ENCODE measurements at regions not wholly inside any gene's neighbourhood (a gene's known extent, or its start where the extent isn't known, plus 50 kb on each side); places are given as distances from the start of the nearest gene placed in this dataset.

DNA sequence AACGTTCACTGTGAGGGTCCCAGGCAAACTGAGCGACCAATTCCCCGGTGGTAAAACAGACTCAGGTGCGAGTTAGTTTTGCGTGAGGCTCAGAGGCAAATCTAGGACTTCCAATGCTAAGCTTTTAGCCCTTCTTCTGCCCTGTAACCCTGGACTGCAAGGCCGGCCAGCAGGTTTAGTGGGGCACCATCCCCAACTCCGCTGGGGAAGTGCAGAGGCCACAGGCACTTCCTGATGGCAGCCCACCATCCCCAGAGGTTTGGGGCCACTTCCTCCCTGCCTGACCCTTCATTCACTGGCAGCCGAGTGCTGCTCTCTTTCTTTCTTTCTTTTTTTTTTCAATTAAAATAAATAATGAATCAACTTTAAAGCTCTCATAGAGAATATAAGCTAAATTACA, 124.6 kb upstream of the B3GAT1 start:
- intact Hi-C loops (cut with micrococcal nuclease): no loop called here
- Histone ChIP-seq H3K9ac (ENCODE audit: insufficient read depth in 1 of 2, low read depth in 2 of 2, low read length in 2 of 2) (no peak overlapping the region), H4K20me1 (replicated peaks; ENCODE audit: control insufficient read depth, insufficient read depth, low read length) (0 out of 2 replicates have a peak, but pooled peaks cover 4% of the 10 kb centered on the region), H3K27me3 (ENCODE audit: control insufficient read depth in 2 of 2, insufficient read depth in 2 of 2, low read length in 2 of 2) (peaks cover 11 to 61% of the 10 kb centered on the region in 2 experiments; a peak in 3 of 5 replicates), H3K4me1 (replicated peaks in 1 of 2; ENCODE audit: control insufficient read depth in 2 of 2, insufficient read depth in 2 of 2, low read length in 2 of 2) (no peaks in the 10 kb centered on the region), H3K36me3 (ENCODE audit: control insufficient read depth, insufficient read depth, low read length) (no peaks in the 10 kb centered on the region), H3K27ac (ENCODE audit: extremely low read depth, low read depth, low read length) (no peak overlapping the region), H3K9me3 (replicated peaks; ENCODE audit: control insufficient read depth, insufficient read depth, low read depth, low read length) (no peaks in the 10 kb centered on the region), H3K4me2 (ENCODE audit: insufficient read depth, low read length) (no peak overlapping the region), H3K79me2 (ENCODE audit: control insufficient read depth, insufficient read depth, low read length) (no peaks in the 10 kb centered on the region), H2AFZ (ENCODE audit: low read depth, low read length) (no peak overlapping the region), H3K4me3 (no peak overlapping the region), H3K9me1 (ENCODE audit: control insufficient read depth, insufficient read depth, low read length) (no peaks in the 10 kb centered on the region)
- DNase-seq (ENCODE audit: extremely low read depth in 1 of 4, low spot score in 3 of 4): no peak
- in situ Hi-C loops (cut with MboI): no loop called here
- 2% methylated on average over 8 of the region's 8 CpGs for WGBS (ENCODE audit: insufficient coverage, low coverage, missing lambda C conversion rate)
- no TSS peak for BruUV-seq (replicated peaks)
- ChIA-PET CTCF (ENCODE audit: low intra/inter-chr PET ratio) (no interaction called here), POLR2A (interaction anchor here (1.2 kb wide), 1 partner anchor 13 kb away, joined by 3 read pairs; no protein-coding TSS in a partner anchor)
- TF ChIP-seq ZNF146 (CRISPR knock-in tag; IDR thresholded peaks at IDR 0.05; ENCODE audit: unreplicated experiment): no peak
- no peak for TF ChIP-seq ZNF444 (CRISPR knock-in tag; IDR thresholded peaks at IDR 0.05)
- no peak for TF ChIP-seq TAF15 (IDR thresholded peaks at IDR 0.05; ENCODE audit: low read depth, low read length)
- TF ChIP-seq RNF2 (IDR thresholded peaks at IDR 0.05): no peak
- no peak for TF ChIP-seq MAFK (IDR thresholded peaks at IDR 0.05; ENCODE audit: low read length)
- TF ChIP-seq ZNF644 (tag; IDR thresholded peaks at IDR 0.05; ENCODE audit: low read depth): no peak
- TF ChIP-seq FOXA3 (CRISPR knock-in tag; conservative IDR thresholded peaks at IDR 0.05 in 1 of 2, IDR thresholded peaks at IDR 0.05 in 1 of 2): no peak
- no peak for TF ChIP-seq NCOA1 (IDR thresholded peaks at IDR 0.05; ENCODE audit: low read depth)
- TF ChIP-seq, protein P1, sequence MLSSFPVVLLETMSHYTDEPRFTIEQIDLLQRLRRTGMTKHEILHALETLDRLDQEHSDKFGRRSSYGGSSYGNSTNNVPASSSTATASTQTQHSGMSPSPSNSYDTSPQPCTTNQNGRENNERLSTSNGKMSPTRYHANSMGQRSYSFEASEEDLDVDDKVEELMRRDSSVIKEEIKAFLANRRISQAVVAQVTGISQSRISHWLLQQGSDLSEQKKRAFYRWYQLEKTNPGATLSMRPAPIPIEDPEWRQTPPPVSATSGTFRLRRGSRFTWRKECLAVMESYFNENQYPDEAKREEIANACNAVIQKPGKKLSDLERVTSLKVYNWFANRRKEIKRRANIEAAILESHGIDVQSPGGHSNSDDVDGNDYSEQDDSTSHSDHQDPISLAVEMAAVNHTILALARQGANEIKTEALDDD (IDR thresholded peaks at IDR 0.05): no peak
- TF ChIP-seq, protein P2, sequence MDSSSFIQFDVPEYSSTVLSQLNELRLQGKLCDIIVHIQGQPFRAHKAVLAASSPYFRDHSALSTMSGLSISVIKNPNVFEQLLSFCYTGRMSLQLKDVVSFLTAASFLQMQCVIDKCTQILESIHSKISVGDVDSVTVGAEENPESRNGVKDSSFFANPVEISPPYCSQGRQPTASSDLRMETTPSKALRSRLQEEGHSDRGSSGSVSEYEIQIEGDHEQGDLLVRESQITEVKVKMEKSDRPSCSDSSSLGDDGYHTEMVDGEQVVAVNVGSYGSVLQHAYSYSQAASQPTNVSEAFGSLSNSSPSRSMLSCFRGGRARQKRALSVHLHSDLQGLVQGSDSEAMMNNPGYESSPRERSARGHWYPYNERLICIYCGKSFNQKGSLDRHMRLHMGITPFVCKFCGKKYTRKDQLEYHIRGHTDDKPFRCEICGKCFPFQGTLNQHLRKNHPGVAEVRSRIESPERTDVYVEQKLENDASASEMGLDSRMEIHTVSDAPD (CRISPR knock-in tag; IDR thresholded peaks at IDR 0.05): no peak
- TF ChIP-seq SMARCB1 (IDR thresholded peaks at IDR 0.05; ENCODE audit: insufficient read length, low read depth): no peak
- no peak for TF ChIP-seq RBM39 (optimal IDR thresholded peaks at IDR 0.05; ENCODE audit: low read depth, low read length)
- ATAC-seq: no peak
- FAIRE-seq: no peak
